Activated CD4-positive, alpha-beta T cell treated with anti-CD3 and anti-CD28 coated beads for 36 hours (primary cell): ENCODE measurements at regions not wholly inside any gene's neighbourhood (a gene's known extent, or its start where the extent isn't known, plus 50 kb on each side); places are given as distances from the start of the nearest gene placed in this dataset.
"Not testable (repeated sequence)": the region's sequence is repeated elsewhere in the genome, so short reads cannot be mapped to it uniquely, and the experiment has no call there.

Source experiments
- ATAC-seq: fragments of 200-7000 bp; cut with Tn5 transposase; one replicate; pipeline ENCODE4 v1.10.0; 2021; ENCODE audit warnings: mild to moderate bottlenecking, moderate library complexity
- CTCF ChIA-PET: fragments of 350-600 bp; sonication (Branson Sonifier 250); formaldehyde crosslinking; loops from one replicate; lab custom pipeline; 2021; ENCODE audit warnings: antibody characterized with exemption; lab: Charles Lee
- POLR2A ChIA-PET: fragments of 350-600 bp; sonication (Branson Sonifier 250); formaldehyde crosslinking; loops from one replicate; lab custom pipeline; 2021; ENCODE audit warnings: antibody characterized with exemption, inconsistent platforms; lab: Charles Lee
- DNase-seq: peaks from one replicate; pipeline ENCODE4 v3.0.0-alpha.2; 2020
- H3K27ac Mint-ChIP-seq: one replicate; pipeline ENCODE4 v1.8.0; 2021; ENCODE audit warnings: mixed read lengths
- H3K27me3 Mint-ChIP-seq: one replicate; pipeline ENCODE4 v1.8.0; 2021; ENCODE audit warnings: mixed read lengths
- H3K36me3 Mint-ChIP-seq: one replicate; pipeline ENCODE4 v1.8.0; 2021; ENCODE audit warnings: low read depth, mixed read lengths
- H3K4me1 Mint-ChIP-seq: one replicate; pipeline ENCODE4 v1.8.0; 2021; ENCODE audit warnings: mixed read lengths
- H3K4me3 Mint-ChIP-seq: one replicate; pipeline ENCODE4 v1.8.0; 2021; ENCODE audit warnings: mild to moderate bottlenecking, moderate library complexity, mixed read lengths
- H3K9me3 Mint-ChIP-seq: one replicate; pipeline ENCODE4 v1.8.0; 2021; ENCODE audit warnings: low read depth, mixed read lengths
- intact Hi-C, 2 experiments: fragments of 100-400 bp; cut with DNase I in 1 of 2; cut with micrococcal nuclease in 1 of 2; formaldehyde crosslinking; loops; one replicate each; pipeline versions ENCODE4 v1.14.2 to v1.15.1; 2022 to 2024; cut with DNase I, micrococcal nuclease

DNA sequence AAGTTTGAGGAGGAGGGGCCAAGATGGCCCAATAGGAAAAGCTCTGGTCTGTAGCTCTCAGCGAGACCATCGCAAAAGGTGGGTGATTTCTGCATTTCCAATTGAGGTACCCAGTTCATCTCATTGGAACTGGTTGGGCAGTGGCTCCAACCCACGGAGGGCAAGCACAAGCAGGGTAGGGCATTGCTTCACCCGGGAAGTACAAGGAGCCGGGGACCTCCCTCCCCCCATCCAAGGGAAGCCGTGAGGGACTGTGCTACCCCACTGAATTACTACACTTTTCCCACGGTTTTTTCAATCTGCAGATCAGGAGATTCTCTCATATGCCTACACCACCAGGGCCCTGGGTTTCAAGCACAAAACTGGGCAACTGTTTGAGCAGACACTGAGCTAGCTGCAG, 58.0 kb upstream of the EFCAB3 start:
- no peaks in the 10 kb centered on the region for H3K4me1 Mint-ChIP-seq
- ATAC-seq (no peak), DNase-seq (no peak)
- peaks cover 14% of the 10 kb centered on the region for H3K27me3 Mint-ChIP-seq
- ChIA-PET POLR2A (no interaction called here), CTCF (interaction anchor here (1.7 kb wide), 1 partner anchor 13 kb away, joined by 3 read pairs; no protein-coding TSS in a partner anchor)
- H3K4me3 Mint-ChIP-seq, result no peak overlapping the region
- no peaks in the 10 kb centered on the region for H3K36me3 Mint-ChIP-seq
- H3K9me3 Mint-ChIP-seq, result no peaks in the 10 kb centered on the region
- H3K27ac Mint-ChIP-seq, result no peak overlapping the region
- intact Hi-C loops, result no loop called here

DNA sequence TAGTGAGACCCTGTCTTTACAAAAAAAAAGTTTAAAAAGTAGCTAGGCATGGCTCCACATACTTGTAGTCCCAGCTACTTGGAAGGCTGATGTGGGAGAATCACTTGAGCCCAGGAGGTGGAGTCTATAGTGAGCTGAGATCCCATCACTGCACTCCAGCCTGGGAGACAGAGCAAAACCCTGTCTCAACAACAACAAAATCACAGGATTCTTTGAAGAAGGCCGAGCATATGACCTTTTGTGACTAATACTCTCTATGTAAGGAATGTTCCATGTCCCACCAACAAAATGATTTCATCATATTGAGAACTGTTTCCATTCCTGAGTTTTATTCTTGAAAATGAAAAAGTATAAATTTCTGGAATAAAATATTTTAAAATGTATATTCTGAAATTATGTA, 58.9 kb upstream of the EFCAB3 start:
- no peak for ATAC-seq
- ChIA-PET POLR2A (interaction anchor here (0.6 kb wide), 1 partner anchor 1642 kb away, joined by 3 read pairs; no protein-coding TSS in a partner anchor), CTCF (no interaction called here)
- H3K9me3 Mint-ChIP-seq, result no peaks in the 10 kb centered on the region
- no peak overlapping the region for H3K27ac Mint-ChIP-seq
- H3K36me3 Mint-ChIP-seq, result no peaks in the 10 kb centered on the region
- H3K4me1 Mint-ChIP-seq, result no peaks in the 10 kb centered on the region
- intact Hi-C loops, result no loop called here
- no peak overlapping the region for H3K4me3 Mint-ChIP-seq
- H3K27me3 Mint-ChIP-seq, result peaks cover 18% of the 10 kb centered on the region
- DNase-seq, result no peak

DNA sequence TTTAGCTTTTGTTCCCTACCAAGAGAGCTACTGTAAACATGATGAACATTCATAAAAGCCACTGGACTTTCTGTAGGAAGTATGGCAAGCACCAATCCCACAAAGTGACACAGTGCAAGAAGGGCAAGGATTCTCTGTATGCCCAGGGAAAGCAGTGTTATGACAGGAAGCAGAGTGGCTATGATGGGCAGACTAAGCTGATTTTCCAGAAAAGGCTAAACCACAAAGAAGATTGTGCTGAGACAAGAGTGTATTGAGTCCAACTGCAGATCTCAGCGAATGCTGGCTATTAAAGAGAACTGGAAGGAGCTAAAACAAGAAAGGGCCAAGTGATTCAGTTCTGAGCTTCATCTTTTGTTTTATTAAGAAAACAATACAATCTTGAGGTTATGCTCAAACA, 60.5 kb upstream of the EFCAB3 start:
- no peak for DNase-seq
- Mint-ChIP-seq H3K9me3 (no peaks in the 10 kb centered on the region), H3K36me3 (no peaks in the 10 kb centered on the region), H3K4me3 (no peak overlapping the region), H3K4me1 (no peaks in the 10 kb centered on the region), H3K27ac (no peak overlapping the region), H3K27me3 (peaks cover 26% of the 10 kb centered on the region)
- POLR2A ChIA-PET, result no interaction called here
- intact Hi-C loops, result no loop called here
- no peak for ATAC-seq
- CTCF ChIA-PET, result interaction anchor here (0.6 kb wide), 1 partner anchor 193 kb away, joined by 3 read pairs; no protein-coding TSS in a partner anchor

DNA sequence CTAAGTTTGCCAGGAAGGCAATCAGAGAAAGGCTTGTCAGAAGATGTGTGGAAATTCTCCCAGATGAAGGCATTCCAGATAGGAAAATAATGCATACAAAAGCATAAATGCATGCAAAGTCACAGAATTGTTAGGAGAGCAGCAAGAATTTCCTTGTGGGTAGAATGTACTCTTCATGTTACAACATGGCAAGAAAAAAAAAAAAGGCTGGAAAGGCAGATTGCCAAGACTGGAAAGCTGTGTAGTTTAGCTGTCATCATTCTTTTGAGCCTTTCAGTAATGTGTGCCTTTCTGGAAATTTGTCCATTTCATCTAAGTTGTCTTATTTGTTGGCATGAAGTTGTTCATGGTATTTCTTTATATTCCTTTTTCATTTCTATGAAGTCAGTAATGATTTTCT, 71.0 kb upstream of the EFCAB3 start:
- no peak overlapping the region for H3K4me3 Mint-ChIP-seq
- intact Hi-C loops, result no loop called here
- ChIA-PET POLR2A (no interaction called here), CTCF (interaction anchor here (0.6 kb wide), 1 partner anchor 543 kb away, joined by 3 read pairs; no protein-coding TSS in a partner anchor)
- DNase-seq, result no peak
- H3K4me1 Mint-ChIP-seq, result no peaks in the 10 kb centered on the region
- no peak for ATAC-seq
- H3K27me3 Mint-ChIP-seq, result peaks cover 30% of the 10 kb centered on the region
- peaks cover 4% of the 10 kb centered on the region for H3K9me3 Mint-ChIP-seq
- no peak overlapping the region for H3K27ac Mint-ChIP-seq
- no peaks in the 10 kb centered on the region for H3K36me3 Mint-ChIP-seq

DNA sequence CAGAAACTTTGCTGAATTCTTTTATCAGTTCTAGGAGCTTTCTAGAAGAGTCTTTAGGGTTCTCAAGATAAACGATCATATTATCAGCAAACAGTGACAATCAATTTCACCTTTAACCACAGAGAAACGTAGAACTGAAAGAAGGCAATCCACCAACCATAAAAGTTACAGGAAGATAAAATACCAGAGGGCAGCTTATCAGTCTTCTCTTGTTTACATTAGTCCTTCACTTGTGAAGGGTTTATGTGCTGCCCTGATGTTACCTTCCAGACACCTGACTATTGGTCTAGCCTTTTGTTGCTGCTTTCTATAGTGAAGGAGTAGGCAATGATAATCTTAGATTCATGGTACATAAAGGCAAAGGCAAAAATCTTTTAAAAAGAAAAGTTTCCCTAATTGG, 73.2 kb upstream of the EFCAB3 start:
- intact Hi-C loops, result no loop called here

DNA sequence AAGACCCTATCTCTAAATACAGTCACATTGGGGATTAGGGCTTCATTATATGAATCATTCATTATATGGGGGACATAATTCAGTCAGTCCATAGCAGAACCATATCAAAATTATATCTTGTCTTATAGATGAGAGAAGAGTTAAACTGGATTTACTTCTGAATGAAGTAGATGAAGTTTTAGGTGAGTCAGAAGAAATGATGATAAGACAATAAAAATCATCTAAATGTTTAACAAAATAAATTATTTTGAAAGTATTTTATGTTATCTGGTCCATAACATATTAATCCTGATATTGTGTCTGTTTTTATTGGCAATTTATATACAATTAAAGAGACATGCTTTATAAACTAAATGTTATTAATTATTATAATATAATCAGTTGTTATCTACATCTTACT, 76.9 kb upstream of the EFCAB3 start:
- CTCF ChIA-PET, result no interaction called here
- no peaks in the 10 kb centered on the region for H3K4me1 Mint-ChIP-seq
- H3K27ac Mint-ChIP-seq, result no peak overlapping the region
- POLR2A ChIA-PET, result no interaction called here
- H3K36me3 Mint-ChIP-seq, result no peaks in the 10 kb centered on the region
- ATAC-seq (no peak), DNase-seq (no peak)
- H3K9me3 Mint-ChIP-seq, result peaks cover 3% of the 10 kb centered on the region
- H3K27me3 Mint-ChIP-seq, result peaks cover 26% of the 10 kb centered on the region
- H3K4me3 Mint-ChIP-seq, result no peak overlapping the region
- intact Hi-C loops, result no loop called here

More for the DNA sequence above, 73.2 kb upstream of the EFCAB3 start:
- POLR2A ChIA-PET, result no interaction called here
- no peak for ATAC-seq
- Mint-ChIP-seq H3K4me1 (no peaks in the 10 kb centered on the region), H3K27ac (no peak overlapping the region), H3K27me3 (peaks cover 30% of the 10 kb centered on the region), H3K4me3 (no peak overlapping the region), H3K36me3 (no peaks in the 10 kb centered on the region), H3K9me3 (peaks cover 4% of the 10 kb centered on the region)
- DNase-seq, result no peak
- CTCF ChIA-PET, result no interaction called here

DNA sequence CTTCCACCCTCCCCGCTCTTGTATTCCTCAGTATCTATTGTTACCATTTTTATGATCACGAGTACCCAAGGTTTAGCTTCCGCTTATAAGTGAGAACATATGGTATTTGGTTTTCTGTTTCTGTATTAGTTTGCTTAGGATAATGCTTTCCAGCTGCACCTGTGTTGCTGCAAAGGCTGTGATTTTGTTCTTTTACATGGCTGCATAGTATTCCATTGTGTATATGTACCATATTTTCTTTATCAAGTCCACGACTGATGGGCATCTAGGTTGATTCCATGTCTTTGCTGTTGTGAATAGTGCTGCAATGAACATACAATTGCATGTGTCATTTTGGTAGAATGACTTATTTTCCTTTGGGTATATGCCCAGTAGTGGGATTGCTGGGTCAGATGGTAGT, 79.7 kb upstream of the EFCAB3 start:
- DNase-seq, result no peak
- no peak for ATAC-seq

DNA sequence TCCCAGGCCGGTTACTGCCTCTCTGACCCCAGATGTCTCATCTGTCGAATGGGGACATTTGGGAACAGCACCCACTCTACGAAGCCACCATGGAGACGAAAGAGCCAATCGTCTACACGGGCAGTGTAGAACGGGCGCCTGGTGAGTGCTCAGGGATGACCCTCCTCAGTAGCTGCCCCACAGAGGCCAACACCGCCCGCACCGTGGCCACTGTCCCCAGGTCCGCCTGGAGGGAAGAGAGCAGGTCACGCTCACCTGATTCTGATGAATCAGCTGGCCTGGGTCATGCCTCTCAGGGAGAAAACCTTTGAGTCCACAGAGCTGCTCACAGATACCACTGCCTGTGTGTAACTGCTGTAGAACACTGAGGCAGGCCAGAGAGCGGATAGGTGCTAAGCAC, 105.1 kb upstream of the EFCAB3 start:
- intact Hi-C loops, H3K36me3 Mint-ChIP-seq, H3K9me3 Mint-ChIP-seq, H3K27me3 Mint-ChIP-seq, H3K27ac Mint-ChIP-seq, H3K4me3 Mint-ChIP-seq, POLR2A ChIA-PET, ATAC-seq, H3K4me1 Mint-ChIP-seq, CTCF ChIA-PET, DNase-seq: not testable (repeated sequence)

More for the DNA sequence above, 79.7 kb upstream of the EFCAB3 start:
- CTCF ChIA-PET, result no interaction called here
- Mint-ChIP-seq H3K4me3 (no peak overlapping the region), H3K27me3 (peaks cover 16% of the 10 kb centered on the region), H3K9me3 (peaks cover 3% of the 10 kb centered on the region), H3K4me1 (no peaks in the 10 kb centered on the region), H3K36me3 (no peaks in the 10 kb centered on the region), H3K27ac (no peak overlapping the region)
- POLR2A ChIA-PET, result no interaction called here
- intact Hi-C loops, result no loop called here

DNA sequence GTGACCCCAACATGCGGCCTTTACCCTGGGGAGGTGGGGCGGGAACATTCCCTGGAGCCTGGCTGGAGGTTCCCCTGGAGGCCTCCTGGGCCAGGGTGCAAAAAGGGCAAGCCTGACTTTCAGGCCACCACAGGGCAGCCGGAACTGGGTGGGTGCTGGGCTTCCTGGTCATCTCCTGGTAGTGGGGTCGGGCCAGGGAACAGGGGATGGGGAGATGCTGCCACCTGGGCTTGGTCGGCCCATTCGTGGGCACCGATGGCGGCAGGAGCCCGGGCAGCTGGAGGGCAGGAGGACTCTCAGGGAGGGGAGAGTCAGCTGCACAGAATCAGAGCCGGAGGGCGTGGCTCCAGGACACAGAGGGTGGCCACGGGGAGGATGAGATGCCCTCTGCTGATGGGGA, 112.0 kb upstream of the EFCAB3 start:
- intact Hi-C loops, DNase-seq: not testable (repeated sequence)

DNA sequence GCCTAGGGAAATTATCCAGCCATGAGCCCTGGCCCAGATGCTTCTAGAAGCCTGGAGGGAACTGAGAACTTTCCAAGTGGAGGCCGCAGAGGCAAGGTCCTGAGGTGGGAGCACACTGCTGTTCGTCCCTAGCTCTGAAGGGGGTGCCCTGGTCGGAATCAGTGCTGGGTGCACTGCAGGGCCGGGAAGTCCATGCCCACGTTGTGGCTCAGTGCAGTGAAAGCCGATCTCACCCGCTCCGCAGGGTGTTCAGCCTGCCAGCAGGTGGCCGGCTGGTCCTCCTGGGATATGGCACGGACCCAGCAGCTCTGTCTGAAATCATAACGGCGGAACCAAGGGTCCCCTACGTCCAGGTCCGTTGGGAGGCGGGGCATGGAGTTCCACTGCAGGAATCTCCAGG, 115.4 kb upstream of the EFCAB3 start:
- H3K27ac Mint-ChIP-seq, ATAC-seq, H3K4me1 Mint-ChIP-seq, CTCF ChIA-PET, H3K36me3 Mint-ChIP-seq, H3K9me3 Mint-ChIP-seq, H3K4me3 Mint-ChIP-seq, DNase-seq, POLR2A ChIA-PET, H3K27me3 Mint-ChIP-seq, intact Hi-C loops: not testable (repeated sequence)

More for the DNA sequence above, 112.0 kb upstream of the EFCAB3 start:
- ATAC-seq, CTCF ChIA-PET, POLR2A ChIA-PET, H3K36me3 Mint-ChIP-seq, H3K9me3 Mint-ChIP-seq, H3K4me3 Mint-ChIP-seq, H3K27me3 Mint-ChIP-seq, H3K27ac Mint-ChIP-seq, H3K4me1 Mint-ChIP-seq: not testable (repeated sequence)

DNA sequence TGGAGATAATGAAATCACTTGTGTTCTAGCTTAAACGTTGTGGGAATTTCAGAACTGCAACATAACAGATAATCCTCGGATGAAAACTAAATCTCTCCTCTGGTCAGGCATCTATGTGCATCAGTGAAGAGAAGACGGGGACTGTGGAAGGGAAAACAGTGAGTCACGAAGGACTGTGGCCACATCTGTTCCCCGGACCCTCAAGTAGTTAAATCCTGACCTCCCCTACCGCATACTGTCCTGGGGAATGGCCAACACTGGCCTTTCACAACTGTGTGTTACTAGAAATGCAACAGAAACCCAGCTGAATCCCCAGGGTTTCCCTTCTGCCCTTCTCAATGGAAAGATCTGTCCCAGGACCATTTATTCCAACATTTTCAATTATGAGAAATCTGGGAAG, 124.6 kb upstream of the EFCAB3 start:
- H3K9me3 Mint-ChIP-seq, DNase-seq, H3K27me3 Mint-ChIP-seq, H3K36me3 Mint-ChIP-seq, H3K4me1 Mint-ChIP-seq, H3K27ac Mint-ChIP-seq, ATAC-seq, intact Hi-C loops, POLR2A ChIA-PET, H3K4me3 Mint-ChIP-seq, CTCF ChIA-PET: not testable (repeated sequence)

DNA sequence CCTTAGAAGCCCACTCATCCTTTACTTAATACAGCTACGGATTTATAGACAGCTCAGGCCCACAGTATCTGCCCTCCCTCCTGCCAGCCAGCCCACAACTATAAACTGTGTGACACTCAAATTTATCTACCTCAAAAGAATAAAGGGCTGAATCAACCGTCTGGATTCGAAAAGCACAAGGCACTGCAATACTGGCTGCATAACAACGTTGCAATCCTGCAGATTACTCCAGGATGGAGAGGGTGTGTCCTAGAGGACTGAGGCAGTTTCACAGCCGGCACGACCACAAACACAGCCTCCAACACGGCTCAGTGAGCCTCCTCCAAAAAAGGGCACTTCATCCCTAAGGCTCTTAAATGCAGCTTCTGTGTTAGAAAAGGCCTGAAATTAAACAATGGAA, 138.3 kb upstream of the EFCAB3 start:
- H3K9me3 Mint-ChIP-seq, H3K4me3 Mint-ChIP-seq, POLR2A ChIA-PET: not testable (repeated sequence)

DNA sequence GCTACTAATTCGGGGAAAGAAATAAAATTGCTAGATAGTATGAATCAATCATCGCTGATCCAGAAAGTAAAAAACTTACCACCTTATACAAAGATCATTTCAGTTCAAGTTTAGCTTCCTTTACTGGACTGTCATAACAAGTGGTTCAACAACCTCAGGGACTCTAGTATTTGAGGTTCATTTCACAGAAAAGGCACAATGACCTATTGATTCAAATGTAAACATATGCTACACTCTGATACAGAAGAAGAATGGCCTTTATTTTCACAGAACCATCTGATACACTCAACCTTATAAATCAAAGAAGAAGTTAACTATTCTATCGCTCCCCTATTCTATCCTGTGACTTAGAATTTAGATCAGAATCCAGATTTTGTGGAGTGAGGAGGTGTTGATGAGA, 140.8 kb upstream of the EFCAB3 start:
- POLR2A ChIA-PET, H3K4me3 Mint-ChIP-seq, CTCF ChIA-PET, ATAC-seq, DNase-seq, H3K27ac Mint-ChIP-seq, intact Hi-C loops, H3K4me1 Mint-ChIP-seq, H3K9me3 Mint-ChIP-seq, H3K36me3 Mint-ChIP-seq, H3K27me3 Mint-ChIP-seq: not testable (repeated sequence)

More for the DNA sequence above, 138.3 kb upstream of the EFCAB3 start:
- H3K27me3 Mint-ChIP-seq, CTCF ChIA-PET, H3K27ac Mint-ChIP-seq, H3K36me3 Mint-ChIP-seq, H3K4me1 Mint-ChIP-seq, ATAC-seq, intact Hi-C loops, DNase-seq: not testable (repeated sequence)
